HEK293 (cell line): ENCODE measurements at regions not wholly inside any gene's neighbourhood (a gene's known extent, or its start where the extent isn't known, plus 50 kb on each side); places are given as distances from the start of the nearest gene placed in this dataset.

ENCODE experiments used
- CTCF ChIA-PET: fragments of 350-600 bp; formaldehyde crosslinking; extraction: SDS; loops from one replicate; lab custom pipeline; 2021; ENCODE audit warnings: antibody characterized with exemption; lab: Yijun Ruan, JAX
- POLR2A ChIA-PET: fragments of 300-600 bp; formaldehyde crosslinking; extraction: SDS; loops from one replicate; lab custom pipeline; 2020; ENCODE audit warnings: antibody characterized with exemption, inconsistent platforms; lab: Yijun Ruan, JAX
- H3K27ac ChIP-seq: fragments of 200-500 bp; sonication (Bioruptor generic); 2 replicates; pipeline ENCODE4 v1.5.1; 2014; ENCODE audit warnings: low read depth, low read length, control low read depth, inconsistent platforms; ENCODE audit errors: extremely low read depth
- H3K36me3 ChIP-seq, 2 experiments: fragments of 200-500 bp in 1 of 2; sonication (Bioruptor generic) in 1 of 2; 1 replicate in 1 of 2; 2 replicates in 1 of 2; pipeline ENCODE4 v1.5.1; 2014 to 2017; ENCODE audit warnings: inconsistent platforms in 2 of 2, low read length in 2 of 2; ENCODE audit not compliant: control insufficient read depth in 2 of 2, insufficient read depth in 1 of 2
- H3K4me1 ChIP-seq: fragments of 200-500 bp; sonication (Bioruptor generic); 2 replicates; pipeline ENCODE4 v1.5.1; 2014; ENCODE audit warnings: mild to moderate bottlenecking, low read length, inconsistent platforms; ENCODE audit not compliant: control insufficient read depth, insufficient read depth
- H3K4me3 ChIP-seq: 2 replicates; pipeline ENCODE4 v1.5.1; 2011; ENCODE audit warnings: low read depth, mild to moderate bottlenecking, control low read depth, low read length, moderate library complexity
- H3K9me3 ChIP-seq: fragments of 200-500 bp; sonication (Bioruptor generic); 2 replicates; pipeline ENCODE4 v1.5.1; 2014; ENCODE audit warnings: low read depth, low read length, inconsistent platforms; ENCODE audit not compliant: control insufficient read depth, insufficient read depth
- GFI1B ChIP-seq: fragments of 450-650 bp; formaldehyde crosslinking; IDR thresholded peaks from 2 replicates; pipeline ENCODE4 v1.5.1; 2016; ENCODE audit warnings: missing biosample characterization, missing genetic modification characterization
- HOXD13 ChIP-seq: sonication (generic); formaldehyde crosslinking; IDR thresholded peaks from 2 replicates; pipeline ENCODE4 v1.8.0; 2022; ENCODE audit warnings: missing genetic modification reagents, borderline replicate concordance
- KLF10 ChIP-seq: fragments of 450-650 bp; IDR thresholded peaks from 2 replicates; pipeline ENCODE4 v1.5.1; 2018; ENCODE audit warnings: missing biosample characterization, mild to moderate bottlenecking, missing genetic modification characterization
- TRIM28 ChIP-seq: IDR thresholded peaks from 2 replicates; pipeline ENCODE4 v1.6.1; 2011; ENCODE audit warnings: low read length, control low read depth, borderline replicate concordance
- YY2 ChIP-seq: fragments of 450-650 bp; formaldehyde crosslinking; IDR thresholded peaks from 2 replicates; pipeline ENCODE4 v1.5.1; 2016; ENCODE audit warnings: missing biosample characterization, missing genetic modification characterization
- ZBTB6 ChIP-seq: fragments of 450-650 bp; formaldehyde crosslinking; IDR thresholded peaks from 2 replicates; pipeline ENCODE4 v1.5.1; 2017; ENCODE audit warnings: missing biosample characterization, missing genetic modification characterization
- ZFHX2 ChIP-seq: fragments of 450-650 bp; formaldehyde crosslinking; conservative IDR thresholded peaks from 2 replicates; pipeline ENCODE4 v1.5.1; 2016; ENCODE audit warnings: missing biosample characterization, missing genetic modification characterization
- ZFP3 ChIP-seq: fragments of 450-650 bp; formaldehyde crosslinking; IDR thresholded peaks from 2 replicates; pipeline ENCODE4 v1.5.1; 2016; ENCODE audit warnings: low read depth, missing biosample characterization, missing genetic modification characterization
- ZNF10 ChIP-seq: fragments of 450-650 bp; formaldehyde crosslinking; IDR thresholded peaks from 2 replicates; pipeline ENCODE4 v1.5.1; 2017; ENCODE audit warnings: missing biosample characterization, missing genetic modification characterization
- ZNF146 ChIP-seq: fragments of 450-650 bp; formaldehyde crosslinking; IDR thresholded peaks from 2 replicates; pipeline ENCODE4 v1.5.1; 2016; ENCODE audit warnings: missing biosample characterization, missing genetic modification characterization
- ZNF157 ChIP-seq: fragments of 450-650 bp; formaldehyde crosslinking; IDR thresholded peaks from 2 replicates; pipeline ENCODE4 v1.5.1; 2016; ENCODE audit warnings: missing biosample characterization, missing genetic modification characterization
- ZNF266 ChIP-seq: fragments of 450-650 bp; formaldehyde crosslinking; IDR thresholded peaks from 2 replicates; pipeline ENCODE4 v1.5.1; 2016; ENCODE audit warnings: missing biosample characterization, missing genetic modification characterization, low read depth
- ZNF302 ChIP-seq: fragments of 450-650 bp; formaldehyde crosslinking; IDR thresholded peaks from 2 replicates; pipeline ENCODE4 v1.5.1; 2016; ENCODE audit warnings: missing biosample characterization, missing genetic modification characterization, low read depth
- ZNF341 ChIP-seq: fragments of 450-650 bp; formaldehyde crosslinking; IDR thresholded peaks from 2 replicates; pipeline ENCODE4; 2016; ENCODE audit warnings: low read depth, missing biosample characterization, missing genetic modification characterization
- ZNF366 ChIP-seq: fragments of 450-650 bp; formaldehyde crosslinking; conservative IDR thresholded peaks from 2 replicates; pipeline ENCODE4 v1.5.1; 2016; ENCODE audit warnings: missing biosample characterization, missing genetic modification characterization
- ZNF398 ChIP-seq: fragments of 450-650 bp; formaldehyde crosslinking; IDR thresholded peaks from 2 replicates; pipeline ENCODE4 v1.5.1; 2017; ENCODE audit warnings: missing biosample characterization, missing genetic modification characterization
- ZNF423 ChIP-seq: fragments of 450-650 bp; formaldehyde crosslinking; IDR thresholded peaks from 2 replicates; pipeline ENCODE4 v1.5.1; 2016; ENCODE audit warnings: missing biosample characterization, missing genetic modification characterization
- ZNF704 ChIP-seq: fragments of 450-650 bp; formaldehyde crosslinking; IDR thresholded peaks from 2 replicates; pipeline ENCODE4 v1.5.1; 2016; ENCODE audit warnings: missing biosample characterization, missing genetic modification characterization
- ZNF830 ChIP-seq: fragments of 450-650 bp; IDR thresholded peaks from 2 replicates; pipeline ENCODE4 v1.5.0; 2018; ENCODE audit warnings: missing biosample characterization, missing genetic modification characterization, low read depth, mild to moderate bottlenecking, moderate library complexity
- ZNF843 ChIP-seq: fragments of 450-650 bp; formaldehyde crosslinking; IDR thresholded peaks from 2 replicates; pipeline ENCODE4 v1.5.1; 2016; ENCODE audit warnings: missing biosample characterization, missing genetic modification characterization
- TF ChIP-seq, protein P1 (sequence below): fragments of 450-650 bp; formaldehyde crosslinking; optimal IDR thresholded peaks from 2 replicates; pipeline ENCODE3; 2016; ENCODE audit warnings: missing biosample characterization, mild to moderate bottlenecking, missing genetic modification characterization
- TF ChIP-seq, protein P2 (sequence below): fragments of 450-650 bp; formaldehyde crosslinking; IDR thresholded peaks from 2 replicates; pipeline ENCODE4 v1.5.1; 2016; ENCODE audit warnings: missing biosample characterization, missing genetic modification characterization
- TF ChIP-seq, protein P3 (sequence below): fragments of 450-650 bp; formaldehyde crosslinking; IDR thresholded peaks from 2 replicates; pipeline ENCODE4 v1.5.0; 2017; ENCODE audit warnings: missing biosample characterization, missing genetic modification characterization, borderline replicate concordance

DNA sequence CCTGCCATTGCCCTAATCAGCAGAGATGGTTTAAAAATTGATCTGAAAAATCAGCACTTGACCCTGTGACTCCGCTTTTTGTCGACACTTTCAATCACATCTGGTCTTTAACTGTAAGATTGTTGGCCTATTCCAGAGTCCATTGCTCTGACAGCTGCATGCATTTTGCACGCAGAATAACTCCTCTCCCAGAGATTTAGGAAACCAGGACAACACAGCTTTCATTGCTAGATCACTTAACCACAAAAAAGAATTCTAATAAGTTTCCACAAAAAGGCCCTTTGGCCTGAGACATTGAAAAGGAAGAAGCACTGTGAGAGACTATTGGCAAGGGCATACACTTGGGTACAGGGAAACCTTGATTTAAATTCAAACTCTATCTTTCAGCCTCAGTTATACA lies 373.1 kb downstream of the TGFB2 start:
- TF ChIP-seq ZNF423 (no peak), ZNF302 (no peak), ZNF830 (tag by site-specific recombination) (no peak), ZNF398 (tag by site-specific recombination) (no peak), ZNF266 (tag by site-specific recombination) (no peak), ZFHX2 (tag by site-specific recombination) (no peak), ZNF341 (no peak), ZNF704 (tag by site-specific recombination) (no peak), ZFP3 (no peak), ZNF146 (tag by site-specific recombination) (no peak), TRIM28 (no peak)
- TF ChIP-seq, protein P1, sequence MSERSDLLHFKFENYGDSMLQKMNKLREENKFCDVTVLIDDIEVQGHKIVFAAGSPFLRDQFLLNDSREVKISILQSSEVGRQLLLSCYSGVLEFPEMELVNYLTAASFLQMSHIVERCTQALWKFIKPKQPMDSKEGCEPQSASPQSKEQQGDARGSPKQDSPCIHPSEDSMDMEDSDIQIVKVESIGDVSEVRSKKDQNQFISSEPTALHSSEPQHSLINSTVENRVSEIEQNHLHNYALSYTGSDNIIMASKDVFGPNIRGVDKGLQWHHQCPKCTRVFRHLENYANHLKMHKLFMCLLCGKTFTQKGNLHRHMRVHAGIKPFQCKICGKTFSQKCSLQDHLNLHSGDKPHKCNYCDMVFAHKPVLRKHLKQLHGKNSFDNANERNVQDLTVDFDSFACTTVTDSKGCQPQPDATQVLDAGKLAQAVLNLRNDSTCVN (tag by site-specific recombination) = no peak
- TF ChIP-seq, all 188 proteins: peak for 0
- POLR2A ChIA-PET = no interaction called here
- Histone ChIP-seq H3K4me1 (no peaks in the 10 kb centered on the region), H3K4me3 (no peak overlapping the region), H3K36me3 (no peaks in the 10 kb centered on the region), H3K27ac (no peak overlapping the region), H3K9me3 (no peaks in the 10 kb centered on the region)
- CTCF ChIA-PET = interaction anchor here (0.7 kb wide), 1 partner anchor 43 kb away, joined by 3 read pairs; no protein-coding TSS in a partner anchor

- no peak overlapping the region for H3K4me3 ChIP-seq
- no peak overlapping the region for H3K27ac ChIP-seq
- H3K4me1 ChIP-seq = no peaks in the 10 kb centered on the region
- no peaks in the 10 kb centered on the region for H3K36me3 ChIP-seq
- CTCF ChIA-PET = no interaction called here
- no peaks in the 10 kb centered on the region for H3K9me3 ChIP-seq
- TF ChIP-seq ZNF302 (no peak), ZNF366 (no peak), ZNF157 (tag by site-specific recombination) (no peak)
- TF ChIP-seq, protein P2, sequence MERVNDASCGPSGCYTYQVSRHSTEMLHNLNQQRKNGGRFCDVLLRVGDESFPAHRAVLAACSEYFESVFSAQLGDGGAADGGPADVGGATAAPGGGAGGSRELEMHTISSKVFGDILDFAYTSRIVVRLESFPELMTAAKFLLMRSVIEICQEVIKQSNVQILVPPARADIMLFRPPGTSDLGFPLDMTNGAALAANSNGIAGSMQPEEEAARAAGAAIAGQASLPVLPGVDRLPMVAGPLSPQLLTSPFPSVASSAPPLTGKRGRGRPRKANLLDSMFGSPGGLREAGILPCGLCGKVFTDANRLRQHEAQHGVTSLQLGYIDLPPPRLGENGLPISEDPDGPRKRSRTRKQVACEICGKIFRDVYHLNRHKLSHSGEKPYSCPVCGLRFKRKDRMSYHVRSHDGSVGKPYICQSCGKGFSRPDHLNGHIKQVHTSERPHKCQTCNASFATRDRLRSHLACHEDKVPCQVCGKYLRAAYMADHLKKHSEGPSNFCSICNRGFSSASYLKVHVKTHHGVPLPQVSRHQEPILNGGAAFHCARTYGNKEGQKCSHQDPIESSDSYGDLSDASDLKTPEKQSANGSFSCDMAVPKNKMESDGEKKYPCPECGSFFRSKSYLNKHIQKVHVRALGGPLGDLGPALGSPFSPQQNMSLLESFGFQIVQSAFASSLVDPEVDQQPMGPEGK (tag by site-specific recombination) = no peak
- POLR2A ChIA-PET = no interaction called here
Measured at GRCh38 chr1:218718977-218719376, 373.8 kb downstream of the TGFB2 start.

GRCh38 chr1:218728898-218729565 lies 383.9 kb downstream of the TGFB2 start:
- no peak overlapping the region for H3K27ac ChIP-seq
- no peaks in the 10 kb centered on the region for H3K36me3 ChIP-seq
- ChIA-PET CTCF (interaction anchor here (0.6 to 1.1 kb wide), 3 partner anchors 23 to 928 kb away, joined by 3 to 4 read pairs (median 4); no protein-coding TSS in a partner anchor), POLR2A (no interaction called here)
- no peaks in the 10 kb centered on the region for H3K4me1 ChIP-seq
- H3K4me3 ChIP-seq = no peak overlapping the region
- H3K9me3 ChIP-seq = no peaks in the 10 kb centered on the region
- TF ChIP-seq, protein P3, sequence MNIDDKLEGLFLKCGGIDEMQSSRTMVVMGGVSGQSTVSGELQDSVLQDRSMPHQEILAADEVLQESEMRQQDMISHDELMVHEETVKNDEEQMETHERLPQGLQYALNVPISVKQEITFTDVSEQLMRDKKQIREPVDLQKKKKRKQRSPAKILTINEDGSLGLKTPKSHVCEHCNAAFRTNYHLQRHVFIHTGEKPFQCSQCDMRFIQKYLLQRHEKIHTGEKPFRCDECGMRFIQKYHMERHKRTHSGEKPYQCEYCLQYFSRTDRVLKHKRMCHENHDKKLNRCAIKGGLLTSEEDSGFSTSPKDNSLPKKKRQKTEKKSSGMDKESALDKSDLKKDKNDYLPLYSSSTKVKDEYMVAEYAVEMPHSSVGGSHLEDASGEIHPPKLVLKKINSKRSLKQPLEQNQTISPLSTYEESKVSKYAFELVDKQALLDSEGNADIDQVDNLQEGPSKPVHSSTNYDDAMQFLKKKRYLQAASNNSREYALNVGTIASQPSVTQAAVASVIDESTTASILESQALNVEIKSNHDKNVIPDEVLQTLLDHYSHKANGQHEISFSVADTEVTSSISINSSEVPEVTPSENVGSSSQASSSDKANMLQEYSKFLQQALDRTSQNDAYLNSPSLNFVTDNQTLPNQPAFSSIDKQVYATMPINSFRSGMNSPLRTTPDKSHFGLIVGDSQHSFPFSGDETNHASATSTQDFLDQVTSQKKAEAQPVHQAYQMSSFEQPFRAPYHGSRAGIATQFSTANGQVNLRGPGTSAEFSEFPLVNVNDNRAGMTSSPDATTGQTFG (tag by site-specific recombination) = no peak
- TF ChIP-seq ZBTB6 (no peak), YY2 (tag by site-specific recombination) (no peak), KLF10 (tag by site-specific recombination) (no peak), HOXD13 (CRISPR knock-in tag) (no peak), ZNF10 (tag by site-specific recombination) (no peak), ZNF843 (no peak), GFI1B (tag by site-specific recombination) (no peak)
